GM19372 (cell line): ENCODE measurements at regions not wholly inside any gene's neighbourhood (a gene's known extent, or its start where the extent isn't known, plus 50 kb on each side); places are given as distances from the start of the nearest gene placed in this dataset.

Experiments used
- ATAC-seq: cut with Tn5 transposase; IDR thresholded peaks from one replicate; pipeline ENCODE4 v1.9.1; 2021; ENCODE audit warnings: mild to moderate bottlenecking, low read depth, moderate library complexity; ENCODE audit not compliant: unreplicated experiment

DNA sequence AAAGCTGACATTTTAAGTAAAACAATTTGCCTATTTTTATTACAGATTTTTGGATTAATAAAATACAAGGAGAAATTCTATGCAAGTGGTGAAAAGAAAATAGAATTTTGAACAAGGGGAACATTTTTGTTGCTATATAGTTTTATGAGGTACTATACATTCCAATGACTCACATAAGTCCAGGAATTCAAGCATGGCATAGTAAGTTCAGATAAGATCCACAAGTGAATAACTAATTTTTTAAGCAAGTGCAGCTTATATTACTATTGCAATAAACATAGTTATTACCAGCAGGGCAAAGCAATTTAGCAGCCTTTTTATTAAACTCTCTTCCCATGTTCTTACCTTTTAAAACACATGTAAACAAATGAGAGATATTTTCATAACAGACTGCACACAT, 1123.5 kb upstream of the LRRN3 start:
- no peak for ATAC-seq

DNA sequence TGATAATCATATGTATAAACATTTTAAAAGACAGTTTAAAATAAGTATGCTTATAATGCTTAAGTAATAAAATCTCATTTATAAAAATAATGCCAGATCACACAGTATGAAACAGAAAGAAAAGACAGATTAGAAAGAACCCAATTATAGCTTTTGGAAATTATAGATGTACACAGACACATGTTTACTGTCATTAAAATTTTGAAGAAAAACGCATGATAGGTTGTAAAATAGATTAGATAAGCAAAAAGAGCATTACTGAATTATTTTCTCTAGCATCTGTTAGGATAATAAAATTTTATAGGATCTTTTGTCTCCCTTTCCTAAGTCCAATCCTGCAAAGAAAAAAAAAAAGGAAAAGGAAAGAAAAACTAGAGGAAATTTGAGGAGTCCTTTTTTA, 1107.3 kb upstream of the LRRN3 start:
- ATAC-seq, result no peak

DNA sequence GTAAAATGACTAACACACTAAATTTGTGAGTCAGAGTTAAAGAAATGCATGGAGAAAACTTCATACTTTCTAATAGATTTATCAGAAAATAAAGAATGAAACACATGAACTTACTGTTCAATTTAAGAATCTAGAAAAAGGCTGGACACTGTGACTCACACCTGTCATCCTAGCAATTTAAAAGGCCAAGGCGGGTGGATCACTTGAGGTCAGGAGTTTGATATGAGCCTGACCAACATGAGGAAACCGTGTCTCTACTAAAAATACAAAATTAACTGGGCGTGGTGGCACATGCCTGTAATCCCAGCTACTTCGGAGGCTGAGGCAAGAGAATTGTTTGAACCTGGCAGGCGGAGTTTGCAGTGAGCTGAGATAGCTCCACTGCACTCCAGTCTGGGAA, 1106.2 kb upstream of the LRRN3 start:
- no peak for ATAC-seq

DNA sequence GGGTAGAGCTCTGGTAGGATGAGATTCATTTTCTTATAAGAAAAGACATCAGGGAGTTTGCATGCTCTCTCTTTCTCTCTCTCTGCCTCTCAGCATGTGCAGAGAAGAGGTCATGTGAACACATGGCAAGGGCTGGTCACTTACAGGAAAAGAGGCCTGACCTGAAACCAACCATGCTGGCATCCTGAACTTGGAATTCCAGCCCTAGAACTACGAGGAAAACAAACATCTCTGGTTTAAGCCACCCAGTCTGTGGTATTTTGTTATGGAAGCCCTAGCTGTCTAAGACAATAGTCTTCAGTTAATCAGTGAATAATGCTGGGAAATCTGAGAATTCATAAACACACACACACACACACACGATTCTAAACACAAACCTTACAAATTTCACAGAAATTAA, 1104.2 kb upstream of the LRRN3 start:
- no peak for ATAC-seq

DNA sequence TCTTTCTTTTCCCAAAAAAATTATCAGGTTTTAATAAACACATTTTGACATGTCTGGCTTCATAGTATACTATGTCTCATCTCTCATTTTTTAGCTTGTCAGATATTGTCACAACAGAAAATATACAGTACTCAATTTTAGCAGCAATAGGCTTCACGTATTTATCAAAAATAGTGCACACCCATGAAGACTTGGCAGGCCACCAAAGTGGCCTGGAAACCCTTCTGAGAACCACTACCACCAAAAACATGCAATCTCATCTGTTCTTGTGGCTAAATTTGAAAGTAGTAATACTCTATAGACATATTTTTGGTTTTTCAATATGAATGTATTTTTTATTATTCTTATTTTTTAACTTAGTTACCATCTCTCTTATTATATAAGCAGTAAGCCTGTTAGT, 1094.5 kb upstream of the LRRN3 start:
- no peak for ATAC-seq

DNA sequence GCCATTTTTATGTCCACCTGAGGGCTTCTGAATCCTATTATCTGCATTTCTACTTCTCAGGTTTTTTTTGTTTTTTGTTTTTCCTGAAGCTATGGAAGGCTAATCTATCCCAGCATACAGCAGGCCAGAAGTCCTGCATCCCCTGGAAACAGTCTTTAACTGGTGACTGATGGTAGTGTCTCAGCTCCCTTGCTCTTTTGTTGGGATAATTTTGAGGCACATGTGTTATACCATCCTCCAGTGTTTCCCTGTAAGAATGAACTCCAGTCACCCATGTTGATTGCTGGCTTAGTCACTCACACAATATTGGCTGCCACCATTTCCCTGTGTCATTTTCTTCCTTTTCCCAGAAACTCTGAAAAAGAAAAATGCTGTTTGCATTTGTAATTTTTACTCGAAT, 1094.0 kb upstream of the LRRN3 start:
- ATAC-seq, result no peak

DNA sequence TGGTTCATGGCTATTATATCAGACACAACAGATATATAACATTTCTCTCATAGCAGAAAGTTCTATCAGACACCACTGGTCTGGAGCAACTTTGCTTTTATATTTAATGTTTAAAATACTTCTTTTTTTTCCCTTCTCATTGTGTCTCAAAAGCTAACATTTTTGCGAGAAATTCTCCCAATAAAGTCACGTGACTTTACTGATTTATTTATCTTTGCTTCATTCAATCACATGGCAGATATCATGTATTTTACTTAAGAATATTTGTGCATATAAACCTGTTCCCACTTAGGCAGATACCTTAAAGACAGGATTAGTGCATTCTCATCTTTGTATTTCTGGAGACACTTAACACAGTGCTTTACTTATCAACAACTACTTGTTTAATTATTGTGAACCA, 1093.1 kb upstream of the LRRN3 start:
- ATAC-seq, result no peak

DNA sequence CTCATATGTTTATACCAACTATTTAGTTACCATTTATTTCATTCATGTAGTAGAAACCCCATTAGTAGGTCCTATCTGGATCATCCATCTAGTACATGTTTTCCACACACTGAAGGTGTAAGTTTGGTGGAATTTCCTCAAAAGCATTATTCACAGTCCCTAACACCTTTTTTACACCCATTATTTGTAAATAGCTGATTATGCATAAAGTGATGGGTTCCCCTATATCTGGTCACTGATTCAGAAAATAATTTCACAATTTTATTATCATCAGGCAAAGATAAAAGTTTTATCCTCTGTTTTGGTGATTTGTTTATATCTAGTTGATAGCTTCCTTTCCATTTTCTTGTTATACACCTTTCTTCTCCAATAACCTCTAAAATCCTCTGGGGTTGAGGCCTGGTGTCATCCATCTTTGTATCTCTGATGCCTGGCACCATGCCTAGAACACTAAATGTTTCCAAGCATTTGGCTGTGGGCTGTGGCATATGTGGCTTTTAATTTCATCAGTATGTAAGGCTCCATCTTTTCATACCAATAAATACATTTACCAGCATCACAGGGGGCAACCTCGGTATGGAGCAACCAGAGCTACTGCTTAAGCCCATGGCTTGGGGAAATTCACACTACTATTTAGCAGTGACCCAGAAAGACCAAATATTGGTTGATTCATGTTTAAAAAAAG, 1089.5 kb upstream of the LRRN3 start:
- ATAC-seq, result no peak

DNA sequence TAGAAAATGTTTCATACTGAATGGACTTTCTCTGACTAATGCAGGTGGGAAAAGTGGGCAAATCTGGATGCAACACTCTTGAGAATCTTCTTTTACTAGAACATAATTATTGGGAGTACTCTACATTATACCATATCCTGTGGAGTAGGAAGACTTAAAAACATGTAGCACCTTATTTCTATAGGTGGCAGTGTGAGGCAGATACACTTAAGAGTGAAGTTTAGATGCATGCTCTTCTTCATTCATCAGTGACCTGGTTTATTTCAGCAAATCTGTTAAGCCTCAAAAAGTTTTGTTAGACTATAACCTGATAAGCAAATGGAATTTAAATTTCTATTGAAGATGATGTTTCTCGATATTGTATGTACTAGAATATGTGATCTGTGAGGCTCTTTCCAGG, 1087.1 kb upstream of the LRRN3 start:
- ATAC-seq, result no peak

DNA sequence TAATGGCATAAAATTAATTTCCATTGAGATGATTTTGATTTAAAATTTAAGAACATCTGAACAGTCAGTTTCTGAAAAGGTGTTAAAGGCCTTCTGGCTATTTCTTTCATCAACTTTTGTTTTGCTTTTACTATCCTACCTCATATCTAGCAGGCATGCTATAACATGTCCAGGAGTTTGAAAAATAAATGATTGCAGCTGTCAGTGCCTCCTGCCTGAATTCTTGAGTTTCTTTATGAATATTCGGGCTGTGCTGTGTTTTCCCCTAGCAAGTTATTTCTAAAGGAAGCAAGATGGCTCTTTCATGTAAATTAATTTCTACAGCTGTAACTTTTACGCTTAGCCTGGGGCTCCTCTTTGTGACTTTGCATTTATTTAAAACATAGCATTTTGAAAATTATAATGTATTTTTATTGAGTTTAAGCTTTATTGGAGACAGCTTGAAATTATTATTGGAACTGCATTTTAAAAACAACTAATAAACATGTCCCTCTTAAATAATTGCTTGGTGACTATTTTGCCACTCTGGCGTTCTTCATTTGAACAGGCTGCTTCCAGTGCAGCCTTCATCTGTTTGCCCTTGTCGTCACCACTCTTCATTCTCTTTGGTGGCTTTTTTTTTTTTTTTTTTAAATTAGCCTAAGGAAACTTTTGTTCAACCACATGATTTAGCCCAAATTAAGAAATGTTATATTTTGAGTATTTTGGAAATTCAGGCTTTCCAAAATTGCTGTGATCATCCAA, 1083.4 kb upstream of the LRRN3 start:
- ATAC-seq, result no peak

DNA sequence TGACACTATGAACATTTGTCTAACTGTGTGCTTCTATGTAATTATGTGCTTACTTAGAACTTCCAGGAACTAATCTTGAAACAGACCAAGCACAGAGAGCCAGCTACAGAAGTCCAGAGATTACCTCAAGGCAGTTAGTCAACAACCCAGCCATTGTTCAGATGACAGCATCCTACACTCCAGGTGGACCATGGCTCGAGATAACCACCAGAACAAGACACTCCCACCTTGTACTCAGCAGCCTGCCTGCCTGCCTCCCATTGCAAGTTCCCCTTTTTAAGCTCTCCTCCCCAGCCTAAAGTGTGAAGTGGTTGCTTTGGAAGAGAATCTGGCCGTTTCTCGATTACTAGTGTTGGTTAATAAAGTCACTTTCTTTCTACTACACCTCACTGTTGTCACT, 1080.6 kb upstream of the LRRN3 start:
- ATAC-seq, result no peak

DNA sequence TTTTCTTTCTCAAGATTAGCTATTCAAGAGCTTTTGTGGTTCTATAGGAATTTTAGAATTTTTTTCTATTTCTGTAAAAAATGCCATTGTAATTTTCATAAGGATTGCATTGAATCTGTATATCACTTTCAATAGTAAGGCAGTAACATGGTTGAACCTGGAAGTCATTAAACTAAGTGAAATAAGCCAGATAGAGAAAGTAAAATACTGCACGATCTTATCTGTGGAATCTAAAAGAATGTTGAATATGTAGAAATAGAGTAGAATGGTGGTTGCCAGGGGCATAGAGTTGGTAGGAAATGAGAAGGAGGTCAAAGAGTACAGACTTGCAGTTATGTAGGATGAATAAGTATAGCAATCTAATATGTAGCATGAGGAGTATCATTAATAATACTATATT, 1073.5 kb upstream of the LRRN3 start:
- ATAC-seq, result no peak

DNA sequence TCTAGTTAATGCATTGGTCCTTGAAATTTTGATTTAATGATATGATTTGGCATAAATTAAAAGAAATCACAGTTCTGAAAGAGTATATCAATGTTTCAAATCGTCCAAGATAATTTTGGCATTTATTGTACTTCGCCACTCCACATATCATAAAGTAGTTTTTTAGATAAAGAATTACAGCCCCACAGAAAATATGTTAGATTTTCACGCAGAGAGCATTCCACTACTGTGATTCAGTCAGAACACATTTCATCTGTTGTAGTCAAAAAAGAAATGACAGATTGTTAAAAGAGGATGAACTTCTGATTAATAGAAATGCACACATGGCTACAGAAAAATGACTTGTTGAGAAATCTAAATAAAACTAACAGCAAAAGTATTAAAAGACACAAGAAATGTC, 1063.5 kb upstream of the LRRN3 start:
- ATAC-seq, result no peak

DNA sequence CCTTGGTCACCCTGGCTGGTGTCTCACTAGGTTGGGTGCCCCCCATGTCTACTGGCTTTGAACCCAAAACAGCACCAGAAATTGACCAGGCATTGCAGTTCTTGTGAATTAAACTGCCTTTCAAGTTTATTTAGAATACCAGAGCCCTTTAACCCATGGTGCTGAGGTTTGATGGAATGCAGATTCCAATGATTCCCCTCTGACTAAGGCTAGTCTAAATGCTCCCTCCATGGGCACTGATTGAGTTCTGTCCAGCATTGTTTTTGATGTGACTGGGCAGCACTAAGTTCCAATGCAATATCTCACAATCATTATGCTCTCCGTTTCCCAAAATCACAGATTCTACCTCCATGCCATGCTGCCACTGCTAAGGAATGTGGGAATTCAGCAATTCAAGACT, 1047.4 kb upstream of the LRRN3 start:
- ATAC-seq, result no peak

DNA sequence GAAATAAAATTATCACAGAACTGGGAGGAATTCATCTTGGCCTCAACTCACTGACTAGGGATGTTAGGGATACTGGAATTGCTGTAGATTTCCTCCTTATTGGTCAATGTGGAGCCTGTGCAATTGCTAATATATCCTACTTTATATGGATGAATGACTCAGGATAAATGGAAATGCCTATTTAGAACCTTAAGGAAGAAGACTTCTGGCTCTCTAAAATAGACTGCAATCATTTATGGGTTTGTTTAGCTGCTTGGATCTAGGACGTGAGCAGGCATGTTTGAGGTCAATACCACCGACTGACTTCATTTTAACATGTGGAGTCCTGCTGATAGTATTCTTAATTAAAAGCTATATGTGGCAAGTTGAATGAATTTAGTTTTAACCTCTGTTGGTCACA, 1040.1 kb upstream of the LRRN3 start:
- no peak for ATAC-seq

DNA sequence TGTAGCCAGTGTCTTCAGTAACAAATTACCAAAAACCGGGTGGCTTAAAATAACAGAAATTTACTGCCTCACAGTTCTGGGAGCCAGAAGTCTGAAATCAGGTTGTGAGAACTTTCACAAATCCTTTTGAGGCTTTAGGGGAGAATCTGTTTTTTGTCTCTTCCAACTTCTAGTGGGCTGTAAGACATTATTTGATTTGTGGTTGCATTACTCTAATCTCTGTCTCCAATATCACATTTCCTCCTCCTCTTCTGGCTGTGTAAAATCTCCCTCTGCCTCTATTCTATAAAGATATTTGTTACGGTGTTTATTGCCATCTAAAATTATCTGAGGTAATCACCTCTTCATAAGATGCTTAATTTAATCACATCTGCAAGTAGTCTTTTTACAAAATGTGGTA, 1039.6 kb upstream of the LRRN3 start:
- no peak for ATAC-seq

DNA sequence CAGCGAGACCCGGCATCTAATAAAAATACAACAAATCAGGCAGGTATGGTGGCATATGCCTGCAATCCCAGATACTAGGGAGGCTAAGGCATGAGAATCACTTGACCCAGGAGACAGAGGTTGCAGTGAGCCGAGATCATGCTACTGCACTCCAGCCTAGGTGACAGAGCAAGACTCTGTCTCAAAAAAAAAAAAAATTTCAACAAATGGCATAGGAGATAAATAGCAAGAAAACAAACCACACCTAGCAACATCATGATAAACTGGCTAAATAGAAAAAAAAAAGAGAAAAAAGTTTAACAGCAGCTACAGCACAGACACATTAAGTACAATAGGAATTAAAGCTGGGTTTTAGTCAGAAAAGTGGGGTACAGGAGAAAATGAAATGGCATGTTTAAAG, 1034.6 kb upstream of the LRRN3 start:
- no peak for ATAC-seq

DNA sequence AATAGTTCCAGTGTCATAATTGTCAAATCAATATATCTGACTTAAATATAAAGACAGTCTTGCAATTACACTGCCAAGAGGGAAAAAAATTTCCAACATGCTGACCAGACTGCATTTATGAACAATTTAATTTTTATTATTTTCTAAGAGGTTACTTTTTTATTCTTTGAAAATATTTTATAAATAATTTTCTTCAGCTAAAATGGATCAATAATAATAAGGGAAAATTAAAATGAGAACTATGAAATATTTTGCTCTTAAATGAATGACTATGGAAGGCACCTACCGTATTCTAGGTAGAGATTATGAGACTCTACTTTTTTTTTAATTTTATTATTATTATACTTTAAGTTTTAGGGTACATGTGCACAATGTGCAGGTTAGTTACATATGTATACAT, 1032.5 kb upstream of the LRRN3 start:
- no peak for ATAC-seq

DNA sequence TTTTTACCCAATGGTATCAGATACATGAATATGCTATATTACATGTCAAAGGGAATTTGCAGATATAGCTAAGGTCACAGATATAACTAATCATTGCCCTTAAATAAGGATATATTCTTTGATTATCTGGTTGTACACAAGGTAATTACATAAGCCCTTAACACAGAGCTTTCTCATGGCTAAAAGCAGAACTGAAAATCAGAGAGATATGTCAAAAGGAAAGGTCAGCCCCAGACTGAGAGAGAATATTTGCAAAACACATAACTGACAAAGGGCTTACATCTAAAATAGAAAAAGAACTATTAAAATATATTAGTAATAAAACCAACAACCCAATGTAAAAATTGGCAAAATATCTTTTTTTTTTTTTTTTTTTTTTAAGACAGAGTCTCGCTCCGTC, 1029.5 kb upstream of the LRRN3 start:
- no peak for ATAC-seq

DNA sequence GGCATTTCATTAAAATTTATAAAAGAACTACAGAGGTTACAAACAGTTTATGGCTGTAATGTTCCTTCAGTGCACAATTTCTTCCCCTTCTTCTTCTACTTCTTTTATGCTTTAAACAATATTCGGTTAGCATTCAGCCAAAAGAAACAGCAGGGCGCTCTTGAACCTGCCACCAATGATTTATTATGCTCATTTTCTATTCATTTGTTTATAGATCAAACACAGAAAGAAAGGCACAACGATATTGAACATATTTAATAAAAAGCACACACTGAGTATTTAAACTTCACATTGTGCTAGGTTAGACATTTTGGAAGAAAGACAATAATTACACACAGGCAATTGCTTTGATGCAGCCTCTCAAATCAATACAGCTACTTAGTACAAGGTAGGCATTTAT, 1025.8 kb upstream of the LRRN3 start:
- ATAC-seq, result no peak

DNA sequence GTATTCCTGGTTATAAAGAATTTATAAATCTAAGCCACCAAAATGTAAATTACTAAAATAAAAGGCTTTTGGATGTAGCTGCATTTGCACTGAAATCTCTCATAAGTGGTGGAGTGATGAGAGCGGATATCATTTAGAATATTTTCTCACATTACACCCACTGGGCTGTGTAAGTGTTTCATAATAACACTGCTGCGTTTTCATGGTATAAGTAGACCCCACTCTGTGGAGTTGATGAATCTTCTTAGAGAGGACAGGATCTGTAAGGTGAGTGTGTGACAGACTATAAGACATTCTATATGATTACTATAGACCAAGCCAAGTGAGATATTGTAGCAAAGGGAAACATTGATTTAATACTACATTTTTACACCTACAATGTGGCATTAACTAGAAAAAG, 1024.1 kb upstream of the LRRN3 start:
- no peak for ATAC-seq

DNA sequence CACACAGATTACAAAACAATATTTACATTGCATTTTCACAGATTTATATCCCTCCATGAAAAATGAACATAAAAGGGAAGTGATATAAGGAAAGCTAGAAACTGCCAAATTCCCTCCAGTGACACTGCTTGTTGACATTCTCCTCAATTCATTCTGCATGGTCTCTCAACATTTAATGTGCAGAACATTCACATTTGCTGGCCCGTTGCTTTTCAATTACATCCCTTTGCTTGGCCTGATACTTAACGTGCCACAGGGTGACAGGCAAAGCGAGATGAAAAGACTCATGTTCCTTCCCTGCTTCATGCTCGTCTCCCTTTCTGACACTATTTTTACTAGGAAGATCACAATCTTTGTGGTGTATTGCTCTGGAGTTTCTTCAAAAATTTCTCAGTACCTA, 1019.7 kb upstream of the LRRN3 start:
- ATAC-seq, result no peak

DNA sequence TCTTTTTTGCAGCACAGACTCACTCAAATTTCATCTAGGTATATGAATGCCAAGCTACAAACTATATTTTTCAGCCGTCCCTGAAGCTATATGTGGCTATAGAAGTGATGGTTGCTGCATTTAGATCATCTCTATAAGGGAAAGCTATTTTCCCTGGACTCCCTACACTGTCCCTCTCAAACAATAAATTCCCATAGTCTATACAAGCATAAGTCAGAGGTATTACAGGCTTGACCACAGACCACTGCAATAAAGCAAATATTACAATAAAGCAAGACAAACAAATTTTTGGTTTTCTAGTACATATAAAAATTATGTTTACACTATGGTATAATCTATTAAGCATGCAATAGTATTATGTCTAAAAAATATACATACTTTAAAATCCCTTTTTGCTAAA, 1015.5 kb upstream of the LRRN3 start:
- no peak for ATAC-seq
